IPS-11a (cell line): ENCODE measurements at regions not wholly inside any gene's neighbourhood (a gene's known extent, or its start where the extent isn't known, plus 50 kb on each side); places are given as distances from the start of the nearest gene placed in this dataset.
"Not testable (repeated sequence)": the region's sequence is repeated elsewhere in the genome, so short reads cannot be mapped to it uniquely, and the experiment has no call there.

Experiments
- H3K4me3 ChIP-seq: one replicate; pipeline ENCODE4 v1.5.1; 2013; ENCODE audit warnings: low read depth, low read length, control low read depth

- H3K4me3 ChIP-seq: no peak overlapping the region
These were observed 90.6 kb upstream of the STOX2 start for GRCh38 chr4:183814461-183814860.

- no peak overlapping the region for H3K4me3 ChIP-seq
These were observed 89.0 kb upstream of the STOX2 start for GRCh38 chr4:183816077-183816476.

DNA sequence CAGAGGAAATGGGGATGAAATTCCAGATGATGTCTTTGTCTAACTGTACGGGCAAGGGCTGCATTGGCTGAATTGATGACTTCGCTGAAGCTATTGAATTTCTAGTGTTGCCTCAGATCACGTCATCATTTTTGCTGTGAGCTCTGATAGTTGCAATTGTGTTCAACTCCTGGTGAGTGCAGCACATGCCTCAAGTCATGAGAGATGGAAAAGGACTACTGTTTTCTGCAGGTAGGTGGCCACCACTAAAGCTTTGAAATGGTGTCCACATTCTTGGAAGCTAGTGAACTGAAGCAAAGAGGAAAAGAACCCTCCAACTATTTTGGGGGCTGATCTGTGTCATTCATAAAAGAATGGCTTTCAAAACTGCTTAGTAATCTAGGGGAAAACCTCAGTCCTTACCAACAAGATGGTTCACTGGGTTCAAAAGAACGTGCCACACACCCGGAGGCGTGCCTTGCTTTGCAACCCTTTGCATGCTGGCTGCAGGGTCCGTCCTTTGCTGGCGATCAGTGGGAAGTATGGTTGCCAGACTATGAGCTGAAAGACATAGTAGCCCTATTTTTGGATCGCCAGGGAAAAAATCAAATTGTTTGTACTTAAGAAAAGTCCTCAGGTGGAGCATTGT lies 88.1 kb upstream of the STOX2 start:
- H3K4me3 ChIP-seq: no peak overlapping the region

DNA sequence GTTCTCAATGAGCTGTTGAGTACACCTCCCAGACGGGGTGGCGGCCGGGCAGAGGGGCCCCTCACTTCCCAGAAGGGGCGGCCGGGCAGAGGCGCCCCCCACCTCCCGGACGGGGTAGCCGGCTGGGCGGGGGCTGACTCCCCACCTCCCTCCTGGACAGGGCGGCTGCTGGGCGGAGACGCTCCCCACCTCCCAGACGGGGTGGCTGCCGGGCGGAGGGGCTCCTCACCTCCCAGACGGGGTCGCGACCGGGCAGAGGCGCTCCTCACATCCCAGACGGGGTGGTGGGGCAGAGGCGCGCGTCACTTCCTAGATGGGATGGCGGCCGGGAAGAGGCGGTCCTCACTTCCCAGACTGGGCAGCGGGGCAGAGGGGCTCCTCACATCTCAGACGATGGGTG lies 86.5 kb upstream of the STOX2 start:
- H3K4me3 ChIP-seq: not testable (repeated sequence)

- H3K4me3 ChIP-seq: no peak overlapping the region
These were observed 83.8 kb upstream of the STOX2 start for GRCh38 chr4:183821076-183821853.

DNA sequence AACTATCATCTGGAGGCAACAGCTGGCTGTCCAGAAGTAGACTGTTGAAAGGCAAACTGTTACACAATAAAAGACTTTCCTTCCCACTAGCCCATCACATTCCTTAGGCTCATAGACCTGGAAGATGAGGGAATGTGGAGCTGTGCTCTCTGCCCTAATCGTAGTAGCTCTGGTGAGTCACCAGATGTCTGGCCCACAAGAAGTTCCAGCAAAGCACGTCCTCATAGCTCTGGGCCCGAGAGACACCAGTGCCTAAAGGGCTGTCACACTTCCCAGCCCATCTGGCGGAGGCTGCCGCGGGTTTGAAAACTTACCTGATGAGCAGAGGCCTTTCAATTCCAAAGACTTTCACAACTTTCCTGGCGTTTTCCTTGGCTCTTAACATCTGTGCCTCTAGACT lies 81.7 kb upstream of the STOX2 start:
- no peak overlapping the region for H3K4me3 ChIP-seq

GRCh38 chr4:183825346-183825745 lies 79.8 kb upstream of the STOX2 start:
- H3K4me3 ChIP-seq: no peak overlapping the region

- no peak overlapping the region for H3K4me3 ChIP-seq
These were observed 78.6 kb upstream of the STOX2 start for GRCh38 chr4:183826461-183826860.

GRCh38 chr4:183828125-183828524 lies 77.0 kb upstream of the STOX2 start:
- no peak overlapping the region for H3K4me3 ChIP-seq

DNA sequence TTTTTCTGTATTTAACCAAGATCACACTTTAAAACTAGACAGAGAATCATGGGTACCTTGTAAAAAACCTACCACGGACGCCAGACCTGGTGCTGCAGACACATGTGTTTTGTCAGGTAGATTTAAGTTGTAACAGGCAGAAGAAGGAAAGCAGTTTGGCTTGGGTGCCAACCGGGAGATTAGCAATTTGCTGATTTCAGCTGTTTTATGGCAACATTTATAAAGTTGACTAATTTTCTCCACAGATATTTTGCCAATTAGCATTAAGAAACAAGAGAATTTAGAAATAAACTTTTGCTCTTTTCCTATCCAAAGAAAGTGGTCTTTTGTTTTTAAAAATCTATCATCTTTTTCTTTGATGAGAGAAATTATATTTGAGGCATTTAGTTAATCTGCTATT lies 76.3 kb upstream of the STOX2 start:
- no peak overlapping the region for H3K4me3 ChIP-seq

DNA sequence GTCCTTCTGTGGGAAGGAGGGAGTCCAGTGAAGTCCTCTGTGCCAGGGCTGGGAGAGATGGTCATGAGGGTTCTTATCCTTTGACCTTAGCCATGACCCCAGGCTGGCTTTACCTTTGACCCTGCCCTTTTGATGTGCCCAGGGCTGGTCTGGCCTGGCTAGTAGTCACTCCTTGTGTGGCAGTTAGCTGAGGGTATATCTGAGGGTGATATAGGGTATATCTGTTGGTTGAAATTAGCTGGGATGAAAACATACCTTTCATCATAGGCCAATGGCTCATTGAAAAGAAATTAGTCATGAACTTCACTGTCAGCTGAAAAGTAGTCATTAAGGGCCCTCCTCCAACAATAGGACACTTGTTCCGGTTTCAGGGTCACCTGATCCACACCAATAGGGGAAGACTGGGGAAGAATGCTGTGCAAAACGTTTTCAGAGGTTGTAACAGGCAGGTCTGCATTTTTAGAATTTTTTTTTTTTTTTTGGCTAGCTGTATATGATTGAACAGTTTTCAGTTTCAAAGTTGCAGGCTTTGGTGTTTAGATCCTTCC lies 74.6 kb upstream of the STOX2 start:
- no peak overlapping the region for H3K4me3 ChIP-seq

DNA sequence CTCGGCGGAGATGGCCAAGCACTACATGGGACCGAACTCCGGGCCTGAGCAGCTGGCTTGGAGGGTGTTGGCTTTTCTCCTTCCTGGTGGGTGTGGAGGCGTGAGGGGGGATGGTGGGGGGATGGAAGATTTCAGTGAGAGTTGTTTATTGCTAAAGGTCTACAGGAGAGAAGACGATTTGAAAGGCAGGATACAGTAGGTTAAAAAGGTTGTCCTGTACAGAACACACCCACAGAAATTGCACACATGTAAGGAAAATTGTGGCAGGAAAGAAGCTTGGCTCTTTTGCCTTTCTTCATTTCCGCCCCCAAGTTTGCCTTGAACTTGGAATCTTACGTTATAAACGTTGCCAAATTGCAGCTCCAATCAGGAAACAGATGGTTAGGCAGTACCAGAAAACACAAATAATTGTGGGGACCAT lies 74.1 kb upstream of the STOX2 start:
- no peak overlapping the region for H3K4me3 ChIP-seq

DNA sequence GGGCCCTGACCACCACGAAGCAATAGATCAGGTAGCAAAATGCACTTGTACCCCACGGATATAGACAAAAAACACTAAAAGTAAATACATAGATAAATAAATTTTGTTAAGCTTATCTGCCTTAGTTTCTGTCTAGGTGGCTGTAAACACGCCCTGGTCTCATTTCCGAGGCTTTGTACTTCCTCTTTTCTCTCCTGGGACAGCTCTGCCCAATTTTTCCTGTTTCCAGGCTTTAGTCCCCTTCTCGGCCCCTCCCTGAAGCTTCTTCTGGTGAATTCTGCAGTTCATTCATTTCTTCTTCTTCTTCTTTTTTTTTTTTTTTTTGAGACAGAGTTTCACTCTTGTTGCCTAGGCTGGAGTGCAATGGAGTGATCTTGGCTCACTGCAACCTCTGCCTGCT lies 73.4 kb upstream of the STOX2 start:
- no peak overlapping the region for H3K4me3 ChIP-seq

DNA sequence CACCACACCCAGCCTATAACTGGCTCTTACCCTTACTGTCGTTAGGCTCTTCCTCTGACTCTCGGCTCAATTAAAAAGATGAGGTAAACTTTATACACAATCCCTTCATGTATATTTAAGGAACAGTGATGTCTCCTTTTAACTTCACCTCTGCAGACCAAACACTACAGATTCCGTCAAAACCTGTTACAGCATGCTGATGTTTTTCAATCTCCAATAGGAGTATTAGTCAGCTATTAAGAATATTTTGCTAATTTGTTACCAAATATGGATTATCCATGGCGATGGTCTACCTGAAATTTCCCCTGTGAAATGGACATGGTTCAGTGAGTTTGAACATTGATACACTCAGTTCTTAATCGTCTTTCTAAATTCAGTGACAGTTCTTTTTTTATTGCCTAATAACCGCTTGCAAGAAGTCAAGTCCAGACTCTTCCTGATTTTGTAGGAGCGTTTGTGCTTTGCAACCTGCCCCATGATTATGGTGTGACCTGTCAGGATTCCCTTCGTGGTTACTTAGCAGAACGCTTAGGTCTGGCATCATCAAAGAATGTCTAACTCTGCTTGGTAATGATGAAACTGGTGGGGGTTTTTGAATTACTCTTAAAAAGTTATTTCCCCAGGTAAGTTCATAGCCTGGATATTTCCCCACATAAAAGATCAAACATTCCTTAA lies 72.2 kb upstream of the STOX2 start:
- no peak overlapping the region for H3K4me3 ChIP-seq

DNA sequence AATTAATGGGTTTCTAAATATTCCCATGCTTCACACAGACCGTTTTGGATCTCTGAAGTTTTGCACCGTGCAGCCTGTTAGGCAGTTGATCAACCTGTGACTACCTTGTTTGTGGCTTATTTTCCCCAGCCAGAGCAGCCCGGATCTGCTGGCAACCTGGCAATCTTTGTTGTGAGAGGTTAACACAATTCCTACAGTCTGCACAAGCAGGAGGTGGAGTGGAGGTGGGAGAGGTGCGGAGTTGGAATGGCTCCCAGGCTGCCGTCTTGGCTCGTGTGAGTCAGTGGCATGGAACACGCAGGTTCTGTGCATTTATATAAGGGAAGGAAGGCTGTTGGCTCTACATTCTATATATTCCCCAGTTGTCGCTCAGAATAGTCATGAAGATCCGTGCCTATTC lies 70.9 kb upstream of the STOX2 start:
- no peak overlapping the region for H3K4me3 ChIP-seq

GRCh38 chr4:183837222-183837621 lies 67.9 kb upstream of the STOX2 start:
- no peak overlapping the region for H3K4me3 ChIP-seq

DNA sequence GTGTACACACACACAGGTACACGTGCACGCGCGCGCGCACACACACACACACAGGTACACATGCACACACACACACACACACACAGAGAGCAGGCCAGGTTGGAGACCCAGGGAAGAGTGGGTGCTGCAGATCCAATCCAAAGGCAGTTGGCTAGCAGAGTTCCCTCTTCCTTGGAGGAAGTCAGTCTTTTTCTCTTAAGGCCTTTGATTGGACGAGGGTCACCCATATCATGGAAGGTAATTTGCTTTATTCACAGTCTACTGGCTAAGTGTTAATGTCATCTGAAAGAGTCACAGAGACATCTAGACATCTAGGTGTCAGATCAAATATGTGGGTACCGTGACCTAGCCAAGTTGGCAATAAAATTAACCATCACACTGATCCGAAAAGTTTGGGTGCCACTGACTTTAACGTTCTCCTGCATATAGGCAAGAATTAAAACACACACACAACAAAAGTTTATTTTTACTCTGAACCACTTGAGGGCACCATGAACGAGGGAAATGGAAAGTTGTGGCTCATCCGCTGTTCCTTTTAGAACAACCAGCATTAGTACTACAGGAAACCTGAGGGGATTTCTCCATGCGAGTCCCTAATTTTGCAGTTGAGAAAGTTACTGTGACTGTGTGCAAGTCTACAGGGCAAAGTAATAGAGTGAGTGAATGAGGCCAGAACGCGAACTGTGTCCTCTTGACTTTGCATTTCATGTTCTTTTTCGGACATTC lies 66.0 kb upstream of the STOX2 start:
- H3K4me3 ChIP-seq: no peak overlapping the region

GRCh38 chr4:183840311-183840710 lies 64.8 kb upstream of the STOX2 start:
- no peak overlapping the region for H3K4me3 ChIP-seq

DNA sequence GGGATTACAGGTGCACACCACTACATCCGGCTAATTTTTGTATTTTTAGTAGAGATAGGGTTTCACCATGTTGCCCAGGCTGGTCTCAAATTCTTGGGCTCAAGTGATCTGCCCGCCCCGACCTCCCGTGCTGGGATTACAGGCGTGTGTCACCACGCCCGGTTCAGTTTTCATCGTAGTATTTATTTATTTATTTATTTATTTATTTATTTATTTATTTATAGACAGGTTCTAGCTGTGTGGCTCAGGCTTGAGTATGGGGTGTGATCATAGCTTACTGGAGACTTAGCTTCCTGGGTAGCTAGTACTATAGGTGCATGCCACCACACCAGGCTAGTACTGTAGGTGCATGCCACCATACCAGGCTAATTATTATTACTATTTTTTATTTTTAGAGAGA lies 64.1 kb upstream of the STOX2 start:
- no peak overlapping the region for H3K4me3 ChIP-seq

DNA sequence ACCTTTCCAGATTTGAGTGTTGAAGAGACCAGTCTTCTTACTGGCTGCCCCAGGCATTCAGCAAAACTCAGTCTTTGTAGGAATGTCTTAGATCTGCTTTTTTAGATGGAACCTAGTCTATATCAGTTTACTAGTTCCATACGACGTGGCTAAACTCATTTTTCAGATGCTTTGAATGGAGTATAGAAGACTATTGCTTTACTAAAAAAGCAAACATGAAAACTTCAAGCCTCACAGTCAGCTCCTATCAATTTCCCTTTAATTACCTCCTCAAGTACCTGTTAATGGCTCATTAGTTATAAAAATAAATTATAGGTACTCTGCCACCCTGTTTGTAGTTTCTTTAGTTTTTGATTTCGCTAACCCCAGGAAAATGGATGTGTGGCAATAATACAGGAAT lies 63.0 kb upstream of the STOX2 start:
- no peak overlapping the region for H3K4me3 ChIP-seq

- H3K4me3 ChIP-seq: no peak overlapping the region
These were observed 61.8 kb upstream of the STOX2 start for GRCh38 chr4:183843248-183843671.
